M059J (cell line): ENCODE measurements at regions not wholly inside any gene's neighbourhood (a gene's known extent, or its start where the extent isn't known, plus 50 kb on each side); places are given as distances from the start of the nearest gene placed in this dataset.

ENCODE experiments used
- DNase-seq: peaks from one replicate; pipeline ENCODE4 v3.0.0-alpha.2; 2012; ENCODE audit warnings: low read depth

DNA sequence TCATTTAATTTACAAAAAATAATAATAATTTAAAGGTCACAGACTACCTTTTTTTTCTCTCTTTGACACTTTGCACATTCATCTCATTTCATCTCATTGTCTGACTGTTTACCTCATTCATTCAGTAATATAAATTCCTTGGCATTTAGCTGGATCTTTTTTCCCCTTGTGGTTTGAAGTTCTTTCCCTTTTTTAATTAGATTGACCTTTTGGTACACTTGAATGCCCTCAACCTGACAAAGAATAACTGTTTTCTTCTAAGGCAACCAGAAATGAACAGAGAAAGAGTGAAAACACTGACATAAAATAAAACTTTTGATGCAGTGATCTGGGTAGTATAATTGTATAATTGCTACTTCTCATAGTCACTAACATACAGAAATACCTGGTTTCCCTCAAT, 774.9 kb upstream of the NOVA1 start:
- no peak for DNase-seq

DNA sequence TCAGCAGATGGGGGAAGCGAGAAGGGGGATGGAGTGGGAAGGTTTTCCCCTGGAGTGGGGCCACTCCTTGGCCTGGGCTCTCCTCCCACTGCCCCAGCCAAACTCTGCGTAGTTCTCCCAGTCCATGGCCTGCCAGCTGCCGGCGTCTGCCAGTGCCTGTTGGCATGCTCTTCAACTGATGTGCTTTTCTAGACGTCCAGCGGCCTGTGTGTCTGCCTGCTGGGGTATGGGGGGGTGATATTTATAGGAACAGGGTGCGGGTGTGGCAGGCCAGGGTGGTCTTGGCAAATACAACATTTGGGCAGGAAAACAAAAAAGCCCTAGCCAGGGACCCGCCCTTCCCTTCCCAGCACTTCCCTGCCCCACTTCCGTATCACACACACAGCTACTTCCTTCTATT, 786.3 kb upstream of the NOVA1 start:
- DNase-seq, result no peak

DNA sequence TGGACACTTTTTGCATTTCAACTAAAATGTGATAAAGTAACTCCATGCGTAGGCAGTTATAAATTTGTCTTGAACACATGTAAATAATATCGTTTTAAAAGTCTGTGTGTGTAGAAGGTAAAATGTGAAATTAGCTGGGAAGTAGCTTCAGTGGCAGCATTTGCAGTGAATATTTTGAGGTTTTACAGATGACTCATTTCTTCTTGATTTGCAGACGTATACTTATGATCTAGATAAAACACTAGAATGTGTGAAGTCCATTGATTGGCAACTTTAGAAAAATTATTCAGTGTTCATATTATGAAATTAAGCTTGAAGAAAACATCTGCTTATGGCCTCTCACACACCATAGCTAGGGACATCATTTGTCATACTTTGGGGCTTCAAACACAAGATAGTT, 788.6 kb upstream of the NOVA1 start:
- no peak for DNase-seq

DNA sequence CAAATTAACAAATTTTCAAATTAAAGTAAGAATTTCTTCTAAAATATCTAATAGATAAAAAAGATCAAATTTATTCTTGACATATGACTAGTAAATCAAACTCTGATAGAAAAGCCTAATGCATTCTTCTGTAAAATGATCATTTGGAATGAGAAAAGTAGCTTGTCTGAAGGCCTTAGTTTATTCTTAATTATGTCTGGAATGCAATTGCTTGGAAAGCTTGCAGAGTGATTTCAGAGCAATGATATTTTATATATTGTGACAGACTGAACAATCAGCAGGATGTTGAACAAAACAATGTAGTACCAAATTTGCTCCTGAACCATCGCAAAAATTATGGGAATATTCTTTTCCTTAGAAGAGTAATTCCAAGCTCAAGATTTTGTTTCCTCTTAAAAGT, 789.6 kb upstream of the NOVA1 start:
- DNase-seq, result no peak

DNA sequence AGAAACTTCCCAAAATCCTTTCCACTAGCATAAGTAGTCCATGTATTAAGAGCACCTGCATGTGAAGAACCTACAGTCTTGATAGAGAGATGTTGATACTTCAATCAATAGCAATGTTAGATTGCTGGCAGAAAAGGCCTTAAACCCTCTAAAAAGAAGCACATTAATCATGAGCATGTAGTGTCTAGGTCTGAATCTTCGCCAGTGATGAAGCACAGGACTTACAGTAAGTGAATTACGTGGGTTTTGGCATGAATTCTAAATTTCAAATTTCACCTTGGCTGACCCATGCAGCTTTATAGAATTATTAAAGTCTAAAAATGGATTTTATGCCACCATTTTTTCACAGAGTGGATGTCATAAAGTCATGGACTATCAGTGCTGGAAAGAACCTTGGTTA, 791.6 kb upstream of the NOVA1 start:
- no peak for DNase-seq

DNA sequence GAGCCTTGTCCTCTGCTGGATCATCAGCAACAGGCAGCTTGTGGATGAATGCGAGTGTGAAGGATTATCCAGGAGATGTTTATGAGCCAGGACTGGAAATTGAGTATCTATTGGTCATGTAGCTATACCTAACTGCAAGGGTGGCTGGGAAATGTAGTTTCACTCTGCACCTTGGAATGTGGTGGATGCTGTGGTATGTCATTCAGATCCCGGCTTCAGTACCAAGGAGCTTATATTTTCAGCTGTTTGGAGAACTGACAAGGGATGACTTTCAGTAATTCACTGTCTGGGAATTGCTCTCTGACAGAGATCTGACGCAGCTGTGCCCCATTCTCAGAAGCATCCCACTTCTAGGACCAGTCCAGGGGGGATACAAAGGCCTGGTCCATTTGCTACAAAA, 792.3 kb upstream of the NOVA1 start:
- DNase-seq, result no peak

DNA sequence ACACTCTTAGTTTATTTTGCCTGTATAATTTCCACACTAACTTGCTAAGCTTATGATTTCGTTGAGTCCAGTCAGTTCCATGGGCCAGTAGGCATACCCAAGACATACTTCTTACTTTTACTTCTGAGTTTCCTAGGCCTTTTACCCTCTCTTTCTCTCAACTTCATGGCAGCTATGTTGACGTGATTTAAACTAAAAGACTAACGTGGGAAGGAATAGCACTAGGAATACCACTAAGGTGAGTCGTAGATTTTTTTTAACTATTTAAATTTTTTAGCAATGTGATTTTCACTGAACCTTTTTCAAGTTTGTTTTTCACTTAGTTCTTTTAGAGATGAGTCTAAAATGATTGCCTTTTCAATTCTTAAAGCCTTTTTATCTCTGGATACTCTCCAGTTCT, 793.5 kb upstream of the NOVA1 start:
- DNase-seq, result no peak

DNA sequence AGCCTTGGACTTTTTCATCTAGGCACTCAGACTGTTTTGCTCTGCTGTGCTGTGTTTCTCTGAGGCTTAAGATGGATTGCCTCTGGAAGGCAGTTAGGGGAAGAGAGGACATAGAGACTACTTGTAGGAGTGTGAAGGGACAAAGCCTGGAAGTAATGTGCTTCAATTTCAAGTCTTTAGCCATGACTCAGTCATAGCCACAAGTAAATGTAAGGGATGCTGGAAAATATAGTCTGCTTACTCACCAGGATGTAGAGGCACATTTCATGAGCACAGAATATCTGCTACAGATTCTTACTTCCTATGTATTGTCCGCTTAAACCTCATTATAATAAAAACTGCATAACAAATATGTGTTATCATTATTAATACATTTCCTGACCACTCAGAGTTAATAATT, 794.3 kb upstream of the NOVA1 start:
- DNase-seq, result no peak

DNA sequence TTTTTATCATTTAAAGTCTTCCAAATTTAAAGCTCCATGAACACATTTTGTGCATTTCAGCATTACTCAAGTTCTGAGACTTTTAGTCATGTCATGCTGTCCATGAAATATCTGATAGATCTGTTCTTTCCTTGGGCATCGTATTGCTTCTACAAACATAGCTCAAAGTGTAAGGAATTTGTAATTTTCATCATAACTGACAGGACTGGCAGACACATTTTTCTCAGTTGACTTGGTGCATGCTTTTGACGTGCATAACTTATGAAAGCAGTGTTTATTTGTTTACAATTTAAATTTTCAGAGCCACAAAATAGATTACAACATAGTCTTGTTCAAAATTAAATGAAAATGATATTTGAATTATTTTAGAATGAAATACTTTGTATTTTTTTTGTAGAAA, 812.1 kb upstream of the NOVA1 start:
- no peak for DNase-seq

DNA sequence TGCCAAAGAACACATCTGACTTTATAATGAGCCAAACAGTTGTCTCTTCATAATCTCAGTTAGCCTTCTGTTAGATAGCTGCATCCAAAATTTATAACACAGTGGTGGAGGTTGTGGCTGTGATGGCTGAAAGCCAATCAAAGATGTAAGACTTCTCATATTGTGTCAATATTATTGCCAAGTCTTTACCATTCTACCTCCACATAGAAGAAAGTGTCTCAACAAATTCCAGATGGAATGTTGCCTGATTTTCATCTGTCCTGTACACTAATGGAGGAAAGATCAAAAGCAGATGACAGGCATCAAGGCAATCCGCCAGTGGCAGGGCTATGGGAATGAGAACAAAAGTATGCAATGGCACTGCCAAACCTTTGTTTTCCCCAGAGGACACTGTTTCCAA, 813.1 kb upstream of the NOVA1 start:
- no peak for DNase-seq

DNA sequence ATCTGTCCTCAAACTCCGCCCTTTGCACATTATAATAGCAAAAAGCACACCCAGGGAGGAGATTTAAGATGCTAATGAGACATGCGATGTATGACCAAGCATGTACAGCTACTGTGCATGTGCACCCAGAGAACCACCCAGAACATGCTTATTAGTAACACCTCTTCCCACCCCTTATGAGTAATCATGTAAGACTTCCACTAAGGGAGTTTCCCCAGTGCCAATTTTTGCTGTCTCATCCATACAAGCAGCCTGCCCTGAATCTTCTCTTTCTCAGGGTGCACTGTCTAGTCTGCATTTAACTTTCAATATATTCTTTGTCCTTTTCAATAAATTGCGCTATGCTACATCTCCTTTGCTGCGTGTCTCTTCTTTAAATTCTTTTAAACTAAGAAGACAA, 830.0 kb upstream of the NOVA1 start:
- DNase-seq, result no peak

DNA sequence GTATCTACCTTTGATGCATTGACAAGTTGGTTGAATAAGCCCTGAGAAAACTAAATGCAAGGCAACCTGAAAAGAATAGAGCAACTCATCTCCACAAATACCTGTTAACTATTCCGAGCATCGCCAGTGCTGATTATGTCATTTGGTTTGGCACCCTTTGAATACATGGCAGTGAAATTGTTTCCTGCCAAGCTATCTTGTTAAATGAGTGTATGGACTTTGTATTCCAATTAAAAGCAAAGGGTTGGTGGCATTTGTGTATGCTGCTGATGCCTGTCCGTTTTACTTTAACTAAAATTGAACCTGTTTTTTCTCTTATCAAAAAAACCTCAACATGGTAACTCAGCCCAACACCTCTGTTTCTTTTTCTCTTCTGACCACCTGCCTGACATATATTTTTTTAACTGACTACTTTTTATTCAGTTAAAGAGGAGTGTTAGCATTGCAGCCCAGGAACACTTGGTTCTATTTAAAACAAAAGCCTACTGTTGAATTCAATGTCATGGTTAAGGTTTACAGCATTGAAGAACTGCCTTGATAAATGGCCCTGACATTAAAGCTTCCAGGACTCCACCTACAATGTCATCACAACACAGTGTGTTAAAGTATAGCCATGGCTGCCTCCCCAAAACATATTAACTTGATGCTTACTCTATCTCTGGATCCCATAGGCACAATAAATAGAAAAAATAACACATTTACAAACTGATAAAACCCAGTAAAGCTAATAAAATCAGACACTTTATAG, 838.3 kb upstream of the NOVA1 start:
- no peak for DNase-seq

DNA sequence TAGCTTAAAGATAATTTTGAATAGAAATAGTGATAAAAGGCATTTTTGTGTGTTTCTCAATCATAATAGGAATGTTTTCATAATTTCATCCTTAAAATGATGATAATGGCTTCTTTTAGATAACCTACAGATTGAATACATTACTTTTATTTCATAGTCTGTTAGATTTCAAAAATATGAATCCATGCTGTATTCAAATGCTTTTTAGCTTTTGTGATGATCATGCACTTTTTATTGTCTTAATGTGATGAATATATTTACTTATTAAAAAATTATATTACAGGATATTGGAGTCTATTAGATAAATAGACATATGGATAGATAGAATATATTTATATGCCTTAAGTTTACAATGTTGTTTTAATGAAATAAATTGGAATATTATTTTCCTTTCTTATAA, 886.8 kb upstream of the NOVA1 start:
- no peak for DNase-seq

DNA sequence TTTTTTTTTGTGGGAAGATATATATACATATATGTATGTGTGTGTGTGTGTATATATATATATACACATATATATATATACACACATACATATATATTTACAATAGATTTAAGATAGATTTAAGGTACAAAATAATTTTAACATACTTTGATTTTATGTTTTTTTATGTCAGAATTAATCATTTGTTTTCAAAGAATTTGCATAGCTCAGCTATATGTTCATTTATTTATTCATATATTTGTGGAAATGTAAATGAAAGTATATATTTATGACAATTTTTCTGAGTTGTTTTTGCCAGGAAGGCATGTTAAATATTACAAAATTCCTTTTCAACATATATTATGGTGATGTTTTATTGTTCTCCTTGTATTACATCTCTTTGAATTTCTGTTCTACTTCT, 887.4 kb upstream of the NOVA1 start:
- no peak for DNase-seq

DNA sequence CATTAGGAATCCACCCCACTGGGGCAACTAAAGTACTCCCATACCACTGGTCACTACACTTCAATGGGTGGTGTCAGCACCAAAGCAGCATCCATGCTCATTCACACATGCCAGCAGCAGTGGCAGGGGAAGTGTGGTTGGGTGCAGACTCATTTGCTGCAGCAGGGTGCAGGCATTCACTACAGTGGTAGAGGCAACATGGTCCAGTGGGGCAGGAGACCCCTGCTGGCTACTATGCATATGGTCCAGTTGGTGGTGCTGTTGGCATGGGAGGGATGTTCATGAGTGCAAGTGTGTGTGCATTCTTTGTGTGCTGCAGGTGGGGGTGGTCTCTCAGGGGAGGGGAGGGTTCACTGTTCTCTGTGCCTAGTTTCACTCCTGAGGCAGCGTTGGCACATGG, 908.4 kb upstream of the NOVA1 start:
- DNase-seq, result no peak

DNA sequence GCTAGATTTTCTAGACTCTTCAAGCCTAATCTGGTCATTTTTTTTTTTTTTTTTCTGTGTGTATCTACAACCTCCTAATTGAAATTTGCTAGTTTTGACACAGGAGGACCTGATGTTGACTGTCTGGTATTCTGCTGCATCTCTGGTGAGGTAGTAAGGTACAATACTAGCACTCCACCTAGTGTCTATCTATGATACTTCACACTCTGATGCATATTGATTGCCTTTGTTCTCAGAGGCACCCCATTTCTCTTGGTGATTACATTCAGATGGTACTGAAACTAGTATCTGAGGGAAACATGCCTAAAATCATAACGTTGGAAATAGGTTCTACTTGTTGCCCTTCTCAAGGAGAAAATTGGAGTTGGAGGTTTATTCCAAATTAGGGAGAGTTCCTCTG, 930.5 kb upstream of the NOVA1 start:
- DNase-seq, result no peak

DNA sequence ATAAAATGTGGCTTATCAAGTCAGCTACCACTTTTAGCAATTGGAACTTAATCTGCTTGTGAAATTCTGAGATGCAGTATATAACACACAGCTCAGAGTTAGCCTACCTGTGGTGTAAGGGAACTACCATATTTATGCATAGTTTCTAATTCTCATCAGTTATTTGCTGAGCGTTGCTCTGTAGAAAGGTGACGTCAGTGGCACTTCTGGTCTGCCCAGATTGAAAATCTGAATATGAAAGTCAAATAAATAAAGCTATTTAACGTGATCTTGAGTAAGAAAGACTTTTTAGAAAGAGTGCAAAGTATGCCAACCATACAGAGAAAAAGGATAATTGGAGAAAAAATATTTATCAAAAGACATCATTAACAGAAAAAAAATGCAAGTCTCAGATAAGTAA, 938.9 kb upstream of the NOVA1 start:
- no peak for DNase-seq

DNA sequence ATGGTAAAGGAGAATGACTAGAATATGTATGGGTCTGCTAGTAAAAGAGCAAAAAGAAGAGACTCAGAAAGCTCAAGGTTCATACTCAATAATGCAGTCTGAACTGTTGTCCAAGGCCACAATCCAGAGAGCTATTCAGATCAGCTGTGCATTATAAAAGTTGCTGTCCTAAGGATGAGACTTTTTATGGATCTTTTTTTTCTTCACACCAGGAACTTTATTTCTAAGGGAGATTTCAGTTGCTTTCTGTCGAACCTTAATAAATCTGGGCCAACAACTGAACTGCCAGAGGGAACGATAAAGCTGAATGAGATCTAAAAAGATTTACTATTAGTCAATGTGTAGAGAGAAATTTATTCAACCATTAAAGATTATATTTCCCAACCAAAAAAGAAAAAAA, 948.3 kb upstream of the NOVA1 start:
- DNase-seq, result no peak

DNA sequence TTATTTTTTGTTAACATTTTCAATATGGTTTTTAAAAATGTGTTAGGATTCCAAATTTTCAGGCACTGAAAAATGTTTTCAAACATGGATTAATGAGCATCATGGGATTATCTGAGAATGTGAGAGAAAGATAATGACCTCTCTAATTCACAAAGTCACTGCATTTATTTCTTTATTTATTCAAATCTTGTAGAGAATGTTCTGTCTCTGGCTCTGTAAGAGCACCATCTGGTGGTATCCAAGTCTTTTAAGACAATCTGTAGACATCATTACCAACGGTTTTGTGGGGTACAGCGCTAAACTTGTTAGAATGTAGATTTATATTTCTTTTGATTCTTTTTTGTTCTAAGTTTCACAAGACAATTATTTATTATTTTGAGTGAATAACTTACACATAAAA, 956.0 kb upstream of the NOVA1 start:
- no peak for DNase-seq

DNA sequence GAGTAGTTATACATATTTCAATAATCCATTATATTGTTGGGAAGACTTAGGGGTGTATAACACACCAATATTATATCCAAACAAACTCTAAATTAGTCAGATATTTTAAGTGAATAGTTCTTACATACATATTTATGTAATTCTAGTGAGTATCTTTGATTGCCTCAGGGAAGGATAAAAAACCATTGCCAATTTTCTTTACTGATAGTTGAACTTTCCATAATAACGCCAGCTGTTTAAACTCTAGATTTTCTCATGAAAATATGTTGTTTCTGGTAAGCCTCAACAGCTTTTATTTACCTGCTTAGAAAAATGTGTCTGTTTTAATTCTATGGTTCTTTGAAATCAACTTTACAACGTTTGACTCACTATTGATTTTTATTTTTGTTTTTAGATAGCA, 959.6 kb upstream of the NOVA1 start:
- no peak for DNase-seq

DNA sequence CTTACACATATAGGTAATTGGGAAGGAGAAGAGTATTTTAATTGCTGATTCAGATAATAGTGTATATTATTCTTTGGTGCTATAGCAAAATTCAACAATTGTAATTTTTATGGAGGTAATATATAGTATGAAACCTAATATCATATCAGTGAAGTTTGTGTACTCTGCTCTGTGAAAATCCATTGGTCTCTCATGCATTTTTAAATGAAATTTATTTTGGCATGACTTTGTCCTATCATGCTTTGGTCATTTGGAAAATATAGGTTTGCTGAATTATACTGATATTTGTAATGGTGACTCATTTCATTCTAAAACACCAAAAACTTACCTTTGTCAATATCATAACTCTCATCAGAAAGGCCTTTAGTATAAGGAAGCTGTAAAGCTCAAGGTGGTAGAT, 962.0 kb upstream of the NOVA1 start:
- DNase-seq, result no peak

DNA sequence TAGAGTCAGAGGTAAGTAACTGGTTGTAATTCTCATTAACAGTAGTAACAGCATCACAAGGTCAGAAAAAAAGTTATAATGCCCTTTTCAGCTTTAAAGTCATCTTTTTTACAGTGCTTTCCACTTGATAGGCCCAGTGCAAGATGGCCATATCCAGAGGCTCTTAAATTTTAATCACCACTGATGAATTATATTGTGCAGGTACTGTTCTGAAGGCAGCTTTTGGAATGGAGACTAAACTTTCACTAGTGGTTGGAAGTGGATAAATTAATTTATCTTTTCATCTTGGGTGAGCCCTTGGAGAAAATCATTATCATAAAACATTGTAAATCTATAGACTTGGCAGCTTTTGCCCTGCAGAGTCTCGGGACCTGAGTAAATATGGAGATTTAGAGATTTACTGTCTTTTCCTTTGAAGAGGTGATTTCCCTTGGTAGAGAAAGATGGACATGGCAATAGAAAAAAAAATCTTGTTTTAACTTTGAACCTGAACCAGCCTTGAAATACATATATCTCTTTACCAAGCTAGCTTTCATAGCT, 969.1 kb upstream of the NOVA1 start:
- no peak for DNase-seq

DNA sequence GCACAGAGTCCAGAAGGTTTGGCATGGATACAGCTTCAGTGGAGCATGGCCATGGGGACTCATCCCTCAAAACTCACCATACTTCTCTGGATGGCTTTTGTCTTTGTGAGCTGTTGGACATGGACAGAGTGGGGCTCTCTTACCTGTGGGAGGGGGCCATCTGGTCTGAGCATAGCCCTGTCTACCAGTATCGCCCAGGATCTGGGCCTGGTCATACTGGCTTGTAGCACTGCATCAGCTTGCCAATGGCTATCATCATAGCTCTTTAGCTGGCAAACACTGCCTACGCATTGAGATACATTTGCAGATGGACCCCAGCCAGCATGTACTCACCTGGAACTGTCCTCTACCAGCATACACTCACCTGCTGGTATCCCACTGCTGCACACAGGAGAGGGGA, 975.2 kb upstream of the NOVA1 start:
- DNase-seq, result no peak

DNA sequence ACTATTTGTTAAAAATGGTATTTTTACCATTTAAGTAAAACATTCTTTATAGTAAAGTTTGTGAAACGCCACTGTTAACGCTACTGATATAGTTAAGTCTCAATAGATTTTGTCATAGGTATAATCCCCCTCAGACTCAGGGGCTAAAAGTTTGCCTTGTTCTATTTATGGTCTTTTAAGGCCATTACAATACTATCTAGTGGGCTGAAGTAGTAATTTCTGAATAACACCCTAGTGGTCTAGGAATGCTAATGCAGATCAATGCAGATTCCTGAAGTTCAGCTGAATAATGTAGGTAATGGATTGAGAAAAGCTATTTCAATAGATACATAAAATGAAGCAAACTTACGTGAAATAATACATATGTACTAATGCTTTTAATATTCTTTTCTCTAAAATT, 989.3 kb upstream of the NOVA1 start:
- DNase-seq, result no peak
